ENCODE measurements at regions not wholly inside any gene's neighbourhood (a gene's known extent, or its start where the extent isn't known, plus 50 kb on each side); places are given as distances from the start of the nearest gene placed in this dataset.

DNA sequence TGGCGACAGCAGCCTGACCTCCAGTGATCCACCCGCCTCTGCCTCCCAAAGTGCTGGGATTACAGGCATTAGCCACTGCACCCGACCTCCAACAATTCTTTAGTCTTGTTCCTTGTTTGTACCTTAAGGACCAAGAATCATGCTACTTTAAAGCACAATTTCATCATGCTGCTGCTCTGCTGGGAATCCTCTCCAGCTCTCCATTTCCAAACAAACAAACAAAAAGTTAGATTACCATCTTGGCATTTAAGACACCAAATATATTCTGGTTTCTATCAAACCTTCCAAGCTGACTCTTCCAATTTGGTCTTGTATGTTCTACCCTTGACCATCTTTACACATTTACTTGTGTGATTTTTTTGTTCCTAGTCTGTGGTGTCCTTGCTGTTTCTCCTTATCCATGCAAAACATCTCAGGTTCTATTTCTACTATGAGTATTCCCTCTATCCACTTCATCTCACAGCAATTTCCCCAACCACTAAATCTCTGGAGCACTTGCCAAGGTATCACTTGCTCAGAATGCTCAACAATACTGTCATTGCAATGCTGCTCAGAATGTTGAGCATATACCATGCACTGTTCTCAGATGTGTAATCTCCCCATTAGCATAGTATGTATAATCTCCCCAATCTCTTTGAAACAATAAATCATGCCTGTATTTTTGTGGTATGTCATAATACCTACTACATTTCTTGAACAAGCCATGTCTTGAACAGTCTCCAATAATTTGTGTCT lies 73.2 kb upstream of the GALNT5 start:
- Histone ChIP-seq H3K4me3 (no peak overlapping the region), H3K27me3 (no peaks in the 10 kb centered on the region), H3K36me3 (no peaks in the 10 kb centered on the region), H3K4me1 (peaks cover 0 to 9% (median 1%) of the 10 kb centered on the region in 4 donors), H3K27ac (no peak overlapping the region), H3K9me3 (no peaks in the 10 kb centered on the region)
- TF ChIP-seq EP300 (IDR thresholded peaks at IDR 0.05) (no peak), POLR2A (IDR thresholded peaks at IDR 0.05) (no peak), CTCF (IDR thresholded peaks at IDR 0.05) (no peak)
- 88 to 92% methylated on average over 3 of the region's 3 CpGs for WGBS, 2 donors
- no peak for DNase-seq (ENCODE audit: low spot score in 2 of 2)

GRCh38 chr2:157185476-157186227 lies 71.9 kb upstream of the GALNT5 start:
- no peak for TF ChIP-seq CTCF (IDR thresholded peaks at IDR 0.05)
- TF ChIP-seq EP300 (IDR thresholded peaks at IDR 0.05), result no peak
- TF ChIP-seq POLR2A (IDR thresholded peaks at IDR 0.05), result no peak
- H3K4me3 ChIP-seq, result no peak overlapping the region
- no peaks in the 10 kb centered on the region for H3K36me3 ChIP-seq
- peaks cover 0 to 9% (median 1%) of the 10 kb centered on the region in 4 donors for H3K4me1 ChIP-seq
- no peak overlapping the region for H3K27ac ChIP-seq
- no peaks in the 10 kb centered on the region for H3K27me3 ChIP-seq
- 85 to 86% methylated on average over 4 of the region's 4 CpGs for WGBS, 2 donors
- no peak for DNase-seq (ENCODE audit: low spot score in 2 of 2)
- H3K9me3 ChIP-seq, result no peaks in the 10 kb centered on the region

DNA sequence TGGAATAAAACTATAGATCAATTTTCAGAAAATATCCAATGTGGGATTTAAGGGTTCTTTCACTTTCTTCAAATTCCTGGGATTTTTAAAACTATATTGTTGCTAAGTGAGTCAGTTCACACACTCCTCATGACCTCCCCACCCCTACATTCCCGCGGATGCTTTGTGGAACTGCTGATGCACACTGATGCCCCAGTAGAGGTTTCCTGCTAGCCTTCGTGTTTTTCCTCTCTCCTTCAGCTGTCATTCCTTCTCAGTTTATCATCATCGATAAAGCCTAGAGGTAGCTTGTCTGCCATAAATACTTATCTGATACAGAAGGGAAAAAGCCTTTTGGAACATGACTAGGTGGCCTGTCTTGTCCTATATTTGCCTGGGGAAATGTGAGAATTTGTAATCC lies 67.4 kb upstream of the GALNT5 start:
- TF ChIP-seq CTCF (IDR thresholded peaks at IDR 0.05) (no peak), POLR2A (IDR thresholded peaks at IDR 0.05) (no peak), EP300 (IDR thresholded peaks at IDR 0.05) (no peak)
- H3K4me1 ChIP-seq, result peaks cover 0 to 7% (median 0%) of the 10 kb centered on the region in 4 donors

DNA sequence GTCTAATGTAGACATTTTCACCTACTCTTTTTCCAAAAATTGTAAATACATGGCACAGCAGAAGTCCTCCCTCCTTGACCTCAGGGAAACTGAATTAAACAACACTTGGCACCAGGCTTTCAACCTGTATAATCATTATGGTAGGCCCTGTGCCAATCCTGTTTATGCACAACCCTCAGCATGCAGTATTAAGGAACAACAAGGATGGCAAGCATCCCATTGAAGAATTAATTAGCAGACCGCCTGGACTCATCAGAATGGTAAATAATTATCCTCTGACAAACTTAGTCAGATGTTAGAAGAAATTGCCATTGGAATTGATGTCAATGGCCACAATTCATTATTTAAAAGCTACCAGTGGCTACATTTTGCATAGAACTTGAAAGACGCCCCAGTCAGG lies 66.3 kb upstream of the GALNT5 start:
- no peaks in the 10 kb centered on the region for H3K36me3 ChIP-seq
- H3K9me3 ChIP-seq, result no peaks in the 10 kb centered on the region
- no peak for TF ChIP-seq CTCF (IDR thresholded peaks at IDR 0.05)
- TF ChIP-seq EP300 (IDR thresholded peaks at IDR 0.05), result no peak
- TF ChIP-seq POLR2A (IDR thresholded peaks at IDR 0.05), result no peak
- 95 to 96% methylated on average over 2 of the region's 2 CpGs for WGBS, 2 donors
- no peak for DNase-seq (ENCODE audit: low spot score in 2 of 2)
- no peaks in the 10 kb centered on the region for H3K27me3 ChIP-seq
- no peak overlapping the region for H3K4me3 ChIP-seq
- no peak overlapping the region for H3K27ac ChIP-seq
- H3K4me1 ChIP-seq, result peaks cover 0 to 7% (median 0%) of the 10 kb centered on the region in 4 donors

More for the DNA sequence above, 67.4 kb upstream of the GALNT5 start:
- no peak overlapping the region for H3K27ac ChIP-seq
- H3K4me3 ChIP-seq, result no peak overlapping the region
- no peaks in the 10 kb centered on the region for H3K9me3 ChIP-seq
- no peaks in the 10 kb centered on the region for H3K36me3 ChIP-seq
- WGBS, 2 donors, result 55 to 63% methylated on average over 4 of the region's 4 CpGs
- no peak for DNase-seq (ENCODE audit: low spot score in 2 of 2)
- H3K27me3 ChIP-seq, result no peaks in the 10 kb centered on the region

All from tibial nerve (tissue), 4 donors.